Right renal cortex interstitium (tissue), 3 donors: ENCODE measurements at regions not wholly inside any gene's neighbourhood (a gene's known extent, or its start where the extent isn't known, plus 50 kb on each side); places are given as distances from the start of the nearest gene placed in this dataset.

Experiments used
- DNase-seq, 3 donors: peaks; one replicate each; pipeline ENCODE4 v3.0.0-alpha.2; 2013; ENCODE audit warnings: low read depth in 3 of 3, low spot score in 2 of 3

GRCh38 chr13:89900104-89900765 lies 1447.3 kb upstream of the MIR17HG start:
- no peak for DNase-seq

- DNase-seq, result no peak
Measured at GRCh38 chr13:89902223-89902622, 1445.3 kb upstream of the MIR17HG start.

DNA sequence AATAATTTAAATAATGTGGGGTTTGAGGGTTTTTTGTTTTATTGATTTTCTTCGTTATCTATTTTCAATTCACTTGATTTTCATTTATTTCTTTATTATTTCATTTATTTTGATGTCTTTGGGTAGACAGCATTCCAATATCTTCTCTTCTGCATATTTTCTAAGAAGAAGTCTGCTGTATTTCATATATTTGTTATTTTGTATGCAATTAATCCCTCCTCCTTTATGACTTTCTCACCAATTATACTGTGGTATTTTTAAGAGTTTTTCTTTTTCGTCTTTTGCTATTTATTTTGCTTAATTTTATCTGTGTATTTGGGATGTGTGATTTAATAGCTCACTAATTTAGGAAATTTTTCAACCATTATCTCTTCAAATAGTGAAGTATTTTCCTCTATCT lies 1444.4 kb upstream of the MIR17HG start:
- DNase-seq, result no peak

DNA sequence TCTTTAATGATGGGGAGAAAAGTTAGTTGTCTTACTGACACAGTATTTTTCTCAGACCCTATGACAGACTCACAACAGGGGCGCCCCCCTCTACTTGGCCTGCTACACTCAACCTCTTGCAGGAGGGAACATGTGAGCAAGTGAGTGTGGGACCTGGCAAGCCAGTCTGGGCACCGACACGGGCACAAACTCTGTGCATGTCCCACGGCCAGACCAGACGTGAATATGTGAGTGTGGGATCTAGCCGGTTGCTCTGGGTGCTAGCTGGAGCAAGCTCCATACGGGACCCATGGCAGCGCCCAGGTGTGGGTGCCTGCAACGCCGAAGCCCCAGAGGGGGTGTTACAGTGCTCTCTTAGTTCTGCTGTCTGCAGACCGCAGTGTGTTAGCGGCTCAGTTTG lies 1437.3 kb upstream of the MIR17HG start:
- no peak for DNase-seq

GRCh38 chr13:89916551-89916950 lies 1430.9 kb upstream of the MIR17HG start:
- no peak for DNase-seq

GRCh38 chr13:89920461-89920860 lies 1427.0 kb upstream of the MIR17HG start:
- DNase-seq, result no peak

DNA sequence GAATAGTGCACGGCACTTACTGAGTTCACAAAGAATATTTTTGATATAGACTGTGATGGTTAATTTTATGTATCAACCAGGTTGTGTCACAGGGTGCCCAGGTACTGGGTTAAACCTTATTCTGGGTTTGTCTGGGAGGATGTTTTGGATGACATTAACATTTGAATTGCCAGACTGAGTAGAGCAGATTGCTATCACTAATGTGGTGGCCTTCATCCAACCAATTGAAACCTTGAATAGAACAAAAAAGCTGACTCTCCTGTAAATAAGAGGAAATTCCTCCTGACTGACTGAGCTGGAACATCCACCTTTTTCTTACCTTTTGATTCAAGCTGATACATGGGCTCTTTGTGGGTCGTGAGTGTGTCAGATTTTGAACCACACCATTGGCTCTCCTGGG lies 1424.4 kb upstream of the MIR17HG start:
- no peak for DNase-seq

DNA sequence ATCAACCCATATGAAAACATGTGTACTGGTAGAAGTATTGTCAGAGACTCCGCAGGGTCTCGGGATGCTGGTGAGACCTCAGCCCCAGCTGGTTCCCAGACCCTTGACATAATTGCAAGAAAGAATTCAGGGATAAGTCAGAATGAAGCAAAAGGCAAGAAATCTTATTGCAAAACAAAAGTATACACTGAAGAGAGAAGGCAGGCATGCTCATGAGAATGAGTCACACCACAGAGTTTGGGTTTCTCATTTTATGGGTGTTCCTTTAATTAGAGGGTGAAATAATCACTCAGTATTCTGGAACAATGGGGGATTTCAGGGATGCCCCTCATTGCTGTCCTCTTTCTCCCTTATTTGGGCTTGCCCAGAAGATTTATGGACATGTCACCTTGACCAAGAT lies 1423.8 kb upstream of the MIR17HG start:
- DNase-seq, result no peak

- no peak for DNase-seq
Measured at GRCh38 chr13:89925107-89925506, 1422.4 kb upstream of the MIR17HG start.

GRCh38 chr13:89930861-89931260 lies 1416.6 kb upstream of the MIR17HG start:
- DNase-seq, result no peak

GRCh38 chr13:89932902-89933301 lies 1414.6 kb upstream of the MIR17HG start:
- no peak for DNase-seq

DNA sequence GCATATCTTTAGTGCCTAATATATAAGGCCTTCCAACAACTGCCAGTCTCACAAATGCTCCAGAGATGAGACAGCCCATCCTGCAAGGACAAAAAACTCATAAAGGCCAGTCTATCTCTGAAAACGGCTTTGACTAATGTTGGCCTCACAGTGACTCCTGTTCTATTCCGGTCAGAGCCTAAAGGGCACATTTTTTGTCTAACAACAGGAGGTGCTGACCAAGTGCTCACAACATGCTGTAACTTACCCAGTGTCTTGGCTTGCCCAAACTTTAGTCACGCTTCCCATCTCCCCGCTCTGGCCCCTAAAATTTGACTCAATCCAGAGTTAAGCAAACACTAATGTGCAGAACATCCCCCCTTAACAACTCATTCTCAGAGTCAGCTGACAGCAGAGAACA lies 1411.2 kb upstream of the MIR17HG start:
- no peak for DNase-seq

DNA sequence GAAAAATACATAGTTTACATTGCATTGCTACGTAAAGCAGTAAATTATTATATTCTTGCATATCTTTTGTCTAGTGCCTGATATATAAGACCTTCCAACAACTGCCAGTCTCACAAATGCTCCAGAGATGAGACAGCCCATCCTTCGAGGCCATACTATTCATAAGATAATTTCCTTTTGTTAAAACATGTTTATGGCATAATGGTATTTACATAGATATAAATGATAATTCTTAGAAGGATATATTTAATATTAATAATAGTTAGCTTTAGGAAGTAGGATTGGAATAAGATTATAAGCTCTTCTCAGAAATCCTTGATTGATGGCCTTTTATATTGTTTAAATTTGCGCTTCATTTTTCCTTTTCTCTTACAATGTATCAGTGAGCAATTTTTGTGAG lies 1410.1 kb upstream of the MIR17HG start:
- DNase-seq, result no peak

- DNase-seq, result no peak
Measured at GRCh38 chr13:89940383-89940782, 1407.1 kb upstream of the MIR17HG start.

DNA sequence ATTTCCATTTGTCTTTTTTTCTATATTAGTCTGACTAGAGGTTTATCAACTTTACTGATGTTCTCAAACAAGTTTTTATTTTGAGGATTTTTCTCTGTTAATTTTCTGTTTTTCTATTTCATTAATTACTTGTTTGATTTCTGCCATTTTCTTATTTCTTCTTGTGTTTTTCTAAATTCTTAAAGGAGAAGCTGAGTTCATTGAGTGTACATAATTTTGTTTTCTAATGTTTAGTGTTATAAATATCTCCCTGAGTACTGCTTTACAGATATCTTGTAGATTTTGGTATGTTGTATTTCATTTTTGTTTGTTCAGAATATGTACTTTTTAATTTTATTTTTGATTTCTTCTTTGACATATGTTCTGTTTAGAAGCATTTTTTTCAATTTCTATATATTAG lies 1404.3 kb upstream of the MIR17HG start:
- no peak for DNase-seq

GRCh38 chr13:89950225-89950624 lies 1397.3 kb upstream of the MIR17HG start:
- no peak for DNase-seq

DNA sequence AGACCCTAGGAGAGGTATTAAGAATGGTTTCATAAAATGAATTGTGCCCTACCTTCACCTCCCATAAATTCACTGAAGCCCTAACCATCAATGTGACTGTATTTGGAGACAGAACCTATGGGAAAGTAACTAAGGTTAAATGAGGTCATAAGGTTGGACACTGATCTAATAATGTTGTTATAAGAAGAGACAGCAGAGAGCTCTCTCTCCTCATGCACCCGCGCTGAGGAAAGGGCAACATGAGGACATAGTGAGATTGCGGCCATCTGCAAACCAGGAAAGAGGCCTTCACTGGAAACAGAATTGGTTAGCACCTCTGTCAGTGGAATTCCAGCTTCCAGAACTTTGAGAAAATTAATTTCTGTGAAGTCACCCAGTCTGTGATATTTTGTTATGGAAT lies 1396.1 kb upstream of the MIR17HG start:
- DNase-seq, result no peak

DNA sequence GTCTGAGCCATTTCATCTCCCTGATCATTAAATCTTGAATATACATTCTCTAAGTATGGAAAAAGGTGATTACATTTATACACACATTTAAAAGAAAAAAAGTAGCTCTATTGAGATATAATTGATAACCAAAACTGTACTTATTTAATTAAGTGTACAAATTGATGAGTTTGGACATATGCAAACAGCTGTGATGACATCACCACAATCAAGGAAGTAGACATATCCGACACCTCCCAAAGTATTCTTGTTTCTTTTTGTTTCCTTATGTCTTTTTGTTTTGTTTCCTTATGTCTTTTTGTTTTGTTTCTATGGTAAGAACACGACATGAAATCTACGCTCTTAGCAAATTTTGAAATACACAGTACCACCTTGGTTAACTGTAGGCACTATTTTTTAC lies 1393.9 kb upstream of the MIR17HG start:
- no peak for DNase-seq

DNA sequence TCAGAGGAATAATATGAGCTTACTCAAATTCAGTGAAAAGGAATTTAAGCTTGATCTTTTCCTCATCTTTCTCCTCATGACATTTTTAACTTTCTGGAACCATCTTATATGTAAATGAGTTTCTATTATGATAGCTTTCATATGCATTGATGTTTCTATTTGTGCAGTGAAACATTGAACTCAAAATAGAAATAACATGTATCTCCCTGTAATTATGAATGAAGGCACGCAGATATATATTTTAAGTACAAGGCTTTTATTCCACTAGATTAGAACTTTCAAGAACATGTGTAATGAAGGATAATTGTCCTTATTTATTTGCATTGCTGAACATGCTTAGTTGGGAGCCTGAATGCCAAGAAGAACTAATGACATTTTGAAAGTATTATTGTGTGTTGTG lies 1391.7 kb upstream of the MIR17HG start:
- no peak for DNase-seq

- DNase-seq, result no peak
Measured at GRCh38 chr13:89959074-89959473, 1388.4 kb upstream of the MIR17HG start.

DNA sequence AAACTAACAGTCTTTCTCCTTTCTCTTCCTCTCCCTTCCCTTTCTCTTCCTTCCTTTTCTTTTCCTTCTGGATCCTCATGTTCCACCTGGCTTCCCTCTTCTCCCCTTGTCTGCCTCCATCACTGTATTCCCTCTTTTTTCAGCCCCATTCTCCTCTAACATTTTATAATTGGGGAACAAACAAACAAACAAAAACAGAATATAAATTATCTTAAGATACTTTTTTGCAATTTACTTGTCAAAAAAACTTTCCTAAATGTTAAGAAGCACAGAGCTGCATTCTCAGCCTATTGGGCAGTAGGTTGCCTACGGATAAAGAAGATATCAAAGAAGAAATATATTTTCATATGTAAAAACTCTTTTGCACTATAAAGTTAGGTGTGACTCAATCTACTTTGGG lies 1382.2 kb upstream of the MIR17HG start:
- DNase-seq, result no peak

DNA sequence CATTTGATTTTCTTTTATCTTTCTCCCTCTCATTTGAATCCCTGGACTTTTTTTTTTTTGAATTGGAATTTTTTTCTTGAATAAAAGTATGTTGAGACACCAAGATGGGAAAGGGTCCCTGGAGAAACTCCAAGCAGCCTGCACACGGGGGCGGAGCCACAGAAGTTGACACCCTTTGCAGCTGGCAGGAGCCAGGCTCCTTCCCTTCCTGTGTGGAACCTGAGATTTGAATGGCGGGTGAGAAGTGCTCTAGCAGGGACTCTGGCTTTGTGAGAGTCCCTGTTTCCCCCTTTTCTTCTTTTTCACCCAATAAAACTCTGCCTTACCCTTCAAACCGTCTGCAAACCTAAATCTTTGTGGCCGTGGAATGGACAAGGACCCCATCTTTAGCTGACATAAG lies 1381.0 kb upstream of the MIR17HG start:
- DNase-seq, result no peak

GRCh38 chr13:89967701-89968100 lies 1379.8 kb upstream of the MIR17HG start:
- no peak for DNase-seq
